ENCODE measurements at regions not wholly inside any gene's neighbourhood (a gene's known extent, or its start where the extent isn't known, plus 50 kb on each side); places are given as distances from the start of the nearest gene placed in this dataset.

- no peak overlapping the region for H3K4me3 Mint-ChIP-seq
- peaks cover 4% of the 10 kb centered on the region for H3K27me3 Mint-ChIP-seq
- H3K9me3 Mint-ChIP-seq, result no peaks in the 10 kb centered on the region
- no peak for ATAC-seq (replicated peaks)
- no peaks in the 10 kb centered on the region for H3K4me1 Mint-ChIP-seq
- H3K27ac Mint-ChIP-seq, result no peak overlapping the region
- H3K36me3 Mint-ChIP-seq (ENCODE audit: low read depth), result no peaks in the 10 kb centered on the region
Measured at GRCh38 chr6:1077478-1078416, 234.2 kb upstream of the FOXQ1 start.

- no peak for ATAC-seq (replicated peaks)
- Mint-ChIP-seq H3K36me3 (ENCODE audit: low read depth) (no peaks in the 10 kb centered on the region), H3K27me3 (peaks cover 4% of the 10 kb centered on the region), H3K9me3 (no peaks in the 10 kb centered on the region), H3K27ac (no peak overlapping the region), H3K4me3 (no peak overlapping the region), H3K4me1 (no peaks in the 10 kb centered on the region)
Measured at GRCh38 chr6:1076531-1077459, 235.1 kb upstream of the FOXQ1 start.

GRCh38 chr6:1075880-1076279, 236.0 kb upstream of the FOXQ1 start:
- Mint-ChIP-seq H3K9me3 (no peaks in the 10 kb centered on the region), H3K36me3 (ENCODE audit: low read depth) (no peaks in the 10 kb centered on the region), H3K4me3 (no peak overlapping the region), H3K27ac (no peak overlapping the region), H3K4me1 (no peaks in the 10 kb centered on the region), H3K27me3 (peaks cover 8% of the 10 kb centered on the region)
- ATAC-seq (replicated peaks), result no peak

- no peak overlapping the region for H3K27ac Mint-ChIP-seq
- no peak overlapping the region for H3K4me3 Mint-ChIP-seq
- H3K27me3 Mint-ChIP-seq, result peaks cover 8% of the 10 kb centered on the region
- H3K4me1 Mint-ChIP-seq, result no peaks in the 10 kb centered on the region
- no peaks in the 10 kb centered on the region for H3K36me3 Mint-ChIP-seq (ENCODE audit: low read depth)
- no peak for ATAC-seq (replicated peaks)
- no peaks in the 10 kb centered on the region for H3K9me3 Mint-ChIP-seq
Measured at GRCh38 chr6:1075444-1075843, 236.5 kb upstream of the FOXQ1 start.

GRCh38 chr6:1070085-1070521, 241.8 kb upstream of the FOXQ1 start:
- no peak for ATAC-seq (replicated peaks)
- Mint-ChIP-seq H3K27me3 (peaks cover 10% of the 10 kb centered on the region), H3K36me3 (ENCODE audit: low read depth) (no peaks in the 10 kb centered on the region), H3K4me3 (no peak overlapping the region), H3K9me3 (no peaks in the 10 kb centered on the region), H3K27ac (no peak overlapping the region), H3K4me1 (no peaks in the 10 kb centered on the region)

- Mint-ChIP-seq H3K36me3 (ENCODE audit: low read depth) (no peaks in the 10 kb centered on the region), H3K4me1 (no peaks in the 10 kb centered on the region), H3K27me3 (peaks cover 13% of the 10 kb centered on the region), H3K27ac (no peak overlapping the region), H3K9me3 (no peaks in the 10 kb centered on the region), H3K4me3 (no peak overlapping the region)
- ATAC-seq (replicated peaks), result no peak
Measured at GRCh38 chr6:1068905-1069304, 243.0 kb upstream of the FOXQ1 start.

- H3K4me1 Mint-ChIP-seq, result no peaks in the 10 kb centered on the region
- no peaks in the 10 kb centered on the region for H3K9me3 Mint-ChIP-seq
- no peak for ATAC-seq (replicated peaks)
- H3K4me3 Mint-ChIP-seq, result no peak overlapping the region
- H3K27me3 Mint-ChIP-seq, result peaks cover 13% of the 10 kb centered on the region
- H3K36me3 Mint-ChIP-seq (ENCODE audit: low read depth), result no peaks in the 10 kb centered on the region
- H3K27ac Mint-ChIP-seq, result no peak overlapping the region
Measured at GRCh38 chr6:1068068-1068467, 243.8 kb upstream of the FOXQ1 start.

GRCh38 chr6:1067346-1067745, 244.6 kb upstream of the FOXQ1 start:
- Mint-ChIP-seq H3K27ac (no peak overlapping the region), H3K4me3 (no peak overlapping the region), H3K4me1 (no peaks in the 10 kb centered on the region), H3K9me3 (no peaks in the 10 kb centered on the region), H3K27me3 (peaks cover 13% of the 10 kb centered on the region), H3K36me3 (ENCODE audit: low read depth) (no peaks in the 10 kb centered on the region)
- no peak for ATAC-seq (replicated peaks)

- peaks cover 16% of the 10 kb centered on the region for H3K27me3 Mint-ChIP-seq
- H3K9me3 Mint-ChIP-seq, result no peaks in the 10 kb centered on the region
- ATAC-seq (replicated peaks), result no peak
- no peaks in the 10 kb centered on the region for H3K36me3 Mint-ChIP-seq (ENCODE audit: low read depth)
- H3K4me3 Mint-ChIP-seq, result no peak overlapping the region
- H3K4me1 Mint-ChIP-seq, result no peaks in the 10 kb centered on the region
- H3K27ac Mint-ChIP-seq, result no peak overlapping the region
Measured at GRCh38 chr6:1066449-1067090, 245.3 kb upstream of the FOXQ1 start.

GRCh38 chr6:1065986-1066385, 245.9 kb upstream of the FOXQ1 start:
- Mint-ChIP-seq H3K36me3 (ENCODE audit: low read depth) (no peaks in the 10 kb centered on the region), H3K27me3 (peaks cover 16% of the 10 kb centered on the region), H3K4me3 (no peak overlapping the region), H3K27ac (no peak overlapping the region), H3K4me1 (no peaks in the 10 kb centered on the region), H3K9me3 (no peaks in the 10 kb centered on the region)
- ATAC-seq (replicated peaks), result no peak

- ATAC-seq (replicated peaks), result no peak
- no peaks in the 10 kb centered on the region for H3K4me1 Mint-ChIP-seq
- no peaks in the 10 kb centered on the region for H3K36me3 Mint-ChIP-seq (ENCODE audit: low read depth)
- H3K4me3 Mint-ChIP-seq, result no peak overlapping the region
- no peaks in the 10 kb centered on the region for H3K9me3 Mint-ChIP-seq
- H3K27ac Mint-ChIP-seq, result no peak overlapping the region
- H3K27me3 Mint-ChIP-seq, result peaks cover 17% of the 10 kb centered on the region
Measured at GRCh38 chr6:1063671-1064355, 248.1 kb upstream of the FOXQ1 start.

- Mint-ChIP-seq H3K9me3 (no peaks in the 10 kb centered on the region), H3K27me3 (peaks cover 14% of the 10 kb centered on the region), H3K4me3 (no peak overlapping the region), H3K27ac (no peak overlapping the region), H3K4me1 (no peaks in the 10 kb centered on the region), H3K36me3 (ENCODE audit: low read depth) (no peaks in the 10 kb centered on the region)
- ATAC-seq (replicated peaks), result no peak
Measured at GRCh38 chr6:1062786-1063545, 248.9 kb upstream of the FOXQ1 start.

- Mint-ChIP-seq H3K36me3 (ENCODE audit: low read depth) (no peaks in the 10 kb centered on the region), H3K27me3 (peaks cover 16% of the 10 kb centered on the region), H3K4me1 (no peaks in the 10 kb centered on the region), H3K4me3 (no peak overlapping the region), H3K27ac (no peak overlapping the region), H3K9me3 (no peaks in the 10 kb centered on the region)
- ATAC-seq (replicated peaks), result no peak
Measured at GRCh38 chr6:1059596-1059995, 252.3 kb upstream of the FOXQ1 start.
